Gastroesophageal sphincter (tissue), 3 donors: ENCODE measurements at regions not wholly inside any gene's neighbourhood (a gene's known extent, or its start where the extent isn't known, plus 50 kb on each side); places are given as distances from the start of the nearest gene placed in this dataset.

Experiments
- CTCF ChIP-seq, 4 experiments: fragments of 200-600 bp in 2 of 4; fragments of 450-650 bp in 2 of 4; sonication (generic) in 1 of 4; IDR thresholded peaks; one replicate each; pipeline ENCODE4 v1.5.1; 2017 to 2019; ENCODE audit warnings: antibody characterized with exemption in 4 of 4, mild to moderate bottlenecking in 2 of 4, moderate library complexity in 2 of 4
- EP300 ChIP-seq: sonication (generic); formaldehyde crosslinking; IDR thresholded peaks from one replicate; pipeline ENCODE4 v1.6.1; 2017; ENCODE audit warnings: antibody characterized with exemption, mild to moderate bottlenecking
- POLR2A ChIP-seq, 2 donors: fragments of 450-650 bp; IDR thresholded peaks; one replicate each; pipeline ENCODE4 v1.6.1; 2017; ENCODE audit warnings: antibody characterized with exemption in 2 of 2, mild to moderate bottlenecking in 2 of 2, moderate library complexity in 1 of 2
- POLR2AphosphoS5 ChIP-seq: sonication (generic); formaldehyde crosslinking; IDR thresholded peaks from one replicate; pipeline ENCODE4 v1.6.1; 2017; ENCODE audit warnings: antibody characterized with exemption

- TF ChIP-seq POLR2A (IDR thresholded peaks at IDR 0.05) (no peak), POLR2AphosphoS5 (no peak), CTCF (IDR thresholded peaks at IDR 0.05) (no peak), EP300 (no peak)
Measured at GRCh38 chr3:168333410-168333935, 237.7 kb upstream of the GOLIM4 start.
